ENCODE measurements at regions not wholly inside any gene's neighbourhood (a gene's known extent, or its start where the extent isn't known, plus 50 kb on each side); places are given as distances from the start of the nearest gene placed in this dataset.

DNA sequence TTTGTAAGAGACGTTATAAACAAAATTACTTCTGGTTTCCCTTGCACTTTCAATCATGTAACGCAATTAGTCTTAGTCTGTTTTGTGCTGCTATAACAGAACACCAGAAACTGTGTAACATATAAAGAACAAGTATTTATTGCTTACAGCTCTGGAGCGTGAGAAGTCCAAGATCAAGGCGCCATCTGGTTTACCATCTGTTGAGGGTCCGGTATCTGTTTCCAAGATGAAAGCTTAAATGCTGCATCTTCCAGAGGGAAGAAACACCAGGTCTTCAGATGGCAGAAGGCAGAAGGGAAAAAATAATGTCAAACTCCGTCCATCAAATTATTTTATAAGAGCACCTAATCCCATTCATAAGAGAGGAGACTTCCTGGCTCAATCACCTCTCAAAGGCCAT, 474.1 kb downstream of the PDGFC start:
- Histone ChIP-seq H3K9me3 (ENCODE audit: low read depth) (no peaks in the 10 kb centered on the region), H3K27me3 (no peaks in the 10 kb centered on the region), H4K20me1 (ENCODE audit: low read depth) (no peaks in the 10 kb centered on the region), H3K27ac (no peak overlapping the region), H3K4me2 (no peak overlapping the region), H2AFZ (replicated peaks) (no peak overlapping the region), H3K4me1 (no peaks in the 10 kb centered on the region), H3K36me3 (no peaks in the 10 kb centered on the region), H3K9ac (no peak overlapping the region), H3F3A (ENCODE audit: low read depth) (no peaks in the 10 kb centered on the region), H3K4me3 (no peak overlapping the region), H3K79me2 (ENCODE audit: low read depth) (no peaks in the 10 kb centered on the region)
- Mint-ChIP-seq H3K4me3 (no peak overlapping the region), H3K36me3 (no peaks in the 10 kb centered on the region), H3K27ac (no peak overlapping the region), H3K27me3 (ENCODE audit: insufficient read depth, low read depth) (no peaks in the 10 kb centered on the region), H3K4me1 (no peaks in the 10 kb centered on the region), H3K9me3 (no peaks in the 10 kb centered on the region)
- TF ChIP-seq, protein P1, sequence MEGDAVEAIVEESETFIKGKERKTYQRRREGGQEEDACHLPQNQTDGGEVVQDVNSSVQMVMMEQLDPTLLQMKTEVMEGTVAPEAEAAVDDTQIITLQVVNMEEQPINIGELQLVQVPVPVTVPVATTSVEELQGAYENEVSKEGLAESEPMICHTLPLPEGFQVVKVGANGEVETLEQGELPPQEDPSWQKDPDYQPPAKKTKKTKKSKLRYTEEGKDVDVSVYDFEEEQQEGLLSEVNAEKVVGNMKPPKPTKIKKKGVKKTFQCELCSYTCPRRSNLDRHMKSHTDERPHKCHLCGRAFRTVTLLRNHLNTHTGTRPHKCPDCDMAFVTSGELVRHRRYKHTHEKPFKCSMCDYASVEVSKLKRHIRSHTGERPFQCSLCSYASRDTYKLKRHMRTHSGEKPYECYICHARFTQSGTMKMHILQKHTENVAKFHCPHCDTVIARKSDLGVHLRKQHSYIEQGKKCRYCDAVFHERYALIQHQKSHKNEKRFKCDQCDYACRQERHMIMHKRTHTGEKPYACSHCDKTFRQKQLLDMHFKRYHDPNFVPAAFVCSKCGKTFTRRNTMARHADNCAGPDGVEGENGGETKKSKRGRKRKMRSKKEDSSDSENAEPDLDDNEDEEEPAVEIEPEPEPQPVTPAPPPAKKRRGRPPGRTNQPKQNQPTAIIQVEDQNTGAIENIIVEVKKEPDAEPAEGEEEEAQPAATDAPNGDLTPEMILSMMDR (IDR thresholded peaks at IDR 0.05): no peak
- TF ChIP-seq EZH2phosphoT487 (IDR thresholded peaks at IDR 0.05) (no peak), EZH2 (IDR thresholded peaks at IDR 0.05) (no peak)
- DNase-seq (ENCODE audit: low spot score): no peak

DNA sequence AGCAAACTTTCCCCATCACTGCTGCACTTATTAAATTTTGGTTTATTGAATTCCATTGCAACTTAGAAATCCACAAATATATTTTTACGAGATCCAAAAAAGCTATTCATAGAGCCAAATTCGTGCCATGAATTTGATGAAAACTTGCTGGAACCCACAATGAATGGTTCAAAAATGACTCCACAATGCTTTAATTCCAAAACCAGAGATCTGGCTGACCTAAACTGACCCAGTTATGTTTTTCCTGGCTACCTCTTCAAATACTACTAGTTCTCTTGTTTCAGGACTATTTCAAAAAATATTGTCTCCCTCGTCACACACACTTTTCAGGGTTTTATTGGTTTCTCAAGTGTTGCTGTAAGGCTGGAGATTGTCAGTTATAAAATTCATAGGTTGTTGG, 474.8 kb downstream of the PDGFC start:
- Histone ChIP-seq H3K4me1 (no peaks in the 10 kb centered on the region), H3K9me3 (ENCODE audit: low read depth) (no peaks in the 10 kb centered on the region), H3F3A (ENCODE audit: low read depth) (no peaks in the 10 kb centered on the region), H3K4me2 (no peak overlapping the region), H3K4me3 (no peak overlapping the region), H3K36me3 (no peaks in the 10 kb centered on the region), H3K27ac (no peak overlapping the region), H4K20me1 (ENCODE audit: low read depth) (no peaks in the 10 kb centered on the region), H3K9ac (no peak overlapping the region), H3K27me3 (no peaks in the 10 kb centered on the region), H3K79me2 (ENCODE audit: low read depth) (no peaks in the 10 kb centered on the region), H2AFZ (replicated peaks) (no peak overlapping the region)
- Mint-ChIP-seq H3K9me3 (no peaks in the 10 kb centered on the region), H3K27me3 (ENCODE audit: insufficient read depth, low read depth) (no peaks in the 10 kb centered on the region), H3K4me3 (no peak overlapping the region), H3K36me3 (no peaks in the 10 kb centered on the region), H3K4me1 (no peaks in the 10 kb centered on the region), H3K27ac (no peak overlapping the region)
- DNase-seq (ENCODE audit: low spot score): no peak
- no peak for TF ChIP-seq EZH2phosphoT487 (IDR thresholded peaks at IDR 0.05)
- TF ChIP-seq EZH2 (IDR thresholded peaks at IDR 0.05): no peak
- TF ChIP-seq, protein P1 (IDR thresholded peaks at IDR 0.05): no peak

DNA sequence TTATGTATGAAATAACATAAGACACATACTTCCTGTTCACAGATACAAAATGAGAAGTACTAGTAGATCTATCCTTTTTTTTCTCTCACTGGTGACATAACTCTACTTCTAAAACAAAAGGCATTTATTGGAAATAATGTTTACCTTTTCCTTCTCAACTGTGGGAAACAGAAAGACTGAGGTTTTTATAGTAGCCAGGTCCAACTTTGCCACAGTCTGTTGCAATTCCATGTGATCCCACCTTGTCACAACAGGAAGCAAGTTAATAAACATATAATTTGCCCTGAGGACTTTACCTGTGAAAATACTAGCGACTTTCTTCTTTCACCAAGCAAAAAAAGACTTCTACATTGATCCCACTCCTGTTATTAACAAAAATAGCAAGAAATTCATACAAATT, 475.8 kb downstream of the PDGFC start:
- Histone ChIP-seq H3K9ac (no peak overlapping the region), H3K27ac (no peak overlapping the region), H3K79me2 (ENCODE audit: low read depth) (no peaks in the 10 kb centered on the region), H3K9me3 (ENCODE audit: low read depth) (no peaks in the 10 kb centered on the region), H3K36me3 (no peaks in the 10 kb centered on the region), H3K4me1 (no peaks in the 10 kb centered on the region), H4K20me1 (ENCODE audit: low read depth) (no peaks in the 10 kb centered on the region), H3K4me2 (no peak overlapping the region), H3K27me3 (no peaks in the 10 kb centered on the region), H3K4me3 (no peak overlapping the region), H3F3A (ENCODE audit: low read depth) (no peaks in the 10 kb centered on the region), H2AFZ (replicated peaks) (no peak overlapping the region)
- TF ChIP-seq, protein P1 (IDR thresholded peaks at IDR 0.05): no peak
- no peak for TF ChIP-seq EZH2 (IDR thresholded peaks at IDR 0.05)
- TF ChIP-seq EZH2phosphoT487 (IDR thresholded peaks at IDR 0.05): no peak
- Mint-ChIP-seq H3K36me3 (no peaks in the 10 kb centered on the region), H3K9me3 (no peaks in the 10 kb centered on the region), H3K4me3 (no peak overlapping the region), H3K27me3 (ENCODE audit: insufficient read depth, low read depth) (no peaks in the 10 kb centered on the region), H3K4me1 (no peaks in the 10 kb centered on the region), H3K27ac (no peak overlapping the region)
- DNase-seq (ENCODE audit: low spot score): no peak

DNA sequence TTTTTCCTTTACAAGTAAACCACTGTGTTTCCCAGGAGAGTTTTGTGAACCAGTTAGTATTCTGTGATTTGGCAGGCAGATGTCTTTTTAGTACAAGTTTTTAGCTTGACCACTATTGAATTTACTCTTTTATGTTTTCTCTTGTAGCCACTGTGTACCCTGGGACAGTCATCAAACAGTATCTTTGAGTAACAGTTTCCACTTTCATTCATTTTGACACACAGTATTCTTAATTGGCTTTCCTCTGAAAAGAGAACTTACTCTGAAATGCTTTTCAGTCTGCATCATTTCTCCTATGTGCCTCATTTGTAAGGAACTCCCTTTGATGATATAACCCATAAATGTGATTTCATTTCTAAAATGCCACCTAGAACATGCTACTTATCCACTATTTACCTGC, 476.5 kb downstream of the PDGFC start:
- H3K9me3 Mint-ChIP-seq: peaks cover 6% of the 10 kb centered on the region
- H3K36me3 Mint-ChIP-seq: no peaks in the 10 kb centered on the region
- H3K27ac Mint-ChIP-seq: no peak overlapping the region
- no peaks in the 10 kb centered on the region for H3K9me3 ChIP-seq (ENCODE audit: low read depth)
- no peak overlapping the region for H3K27ac ChIP-seq
- H3K36me3 ChIP-seq: no peaks in the 10 kb centered on the region
- no peaks in the 10 kb centered on the region for H3K4me1 ChIP-seq
- no peak overlapping the region for H3K4me3 ChIP-seq
- no peaks in the 10 kb centered on the region for H3F3A ChIP-seq (ENCODE audit: low read depth)
- H3K27me3 Mint-ChIP-seq (ENCODE audit: insufficient read depth, low read depth): no peaks in the 10 kb centered on the region
- H2AFZ ChIP-seq (replicated peaks): no peak overlapping the region
- no peak overlapping the region for H3K4me3 Mint-ChIP-seq
- no peak for TF ChIP-seq EZH2phosphoT487 (IDR thresholded peaks at IDR 0.05)
- no peak for TF ChIP-seq EZH2 (IDR thresholded peaks at IDR 0.05)
- TF ChIP-seq, protein P1 (IDR thresholded peaks at IDR 0.05): no peak
- no peaks in the 10 kb centered on the region for H3K27me3 ChIP-seq
- H3K79me2 ChIP-seq (ENCODE audit: low read depth): no peaks in the 10 kb centered on the region
- DNase-seq (ENCODE audit: low spot score): no peak
- H3K4me2 ChIP-seq: no peak overlapping the region
- H3K4me1 Mint-ChIP-seq: no peaks in the 10 kb centered on the region
- H4K20me1 ChIP-seq (ENCODE audit: low read depth): no peaks in the 10 kb centered on the region
- no peak overlapping the region for H3K9ac ChIP-seq

All from neural progenitor cell (in vitro differentiated cells).